ENCODE measurements at regions not wholly inside any gene's neighbourhood (a gene's known extent, or its start where the extent isn't known, plus 50 kb on each side); places are given as distances from the start of the nearest gene placed in this dataset.

GRCh38 chr18:61034580-61034979 lies 298.6 kb upstream of the CDH20 start:
- Mint-ChIP-seq H3K27ac (no peak overlapping the region), H3K4me3 (no peak overlapping the region), H3K9me3 (no peaks in the 10 kb centered on the region), H3K27me3 (ENCODE audit: low read depth, poor library complexity) (peaks cover 3% of the 10 kb centered on the region), H3K4me1 (no peaks in the 10 kb centered on the region), H3K36me3 (ENCODE audit: low read depth) (no peaks in the 10 kb centered on the region)
- DNase-seq, result no peak
- no peak for TF ChIP-seq CTCF (IDR thresholded peaks at IDR 0.05)

- H3K9me3 Mint-ChIP-seq, result no peaks in the 10 kb centered on the region
- H3K27ac Mint-ChIP-seq, result no peak overlapping the region
- H3K4me3 Mint-ChIP-seq, result no peak overlapping the region
- no peaks in the 10 kb centered on the region for H3K4me1 Mint-ChIP-seq
- TF ChIP-seq CTCF (IDR thresholded peaks at IDR 0.05), result no peak
- no peaks in the 10 kb centered on the region for H3K36me3 Mint-ChIP-seq (ENCODE audit: low read depth)
- H3K27me3 Mint-ChIP-seq (ENCODE audit: low read depth, poor library complexity), result peaks cover 3% of the 10 kb centered on the region
- DNase-seq, result no peak
Measured at GRCh38 chr18:61039251-61039650, 294.0 kb upstream of the CDH20 start.

- Mint-ChIP-seq H3K27ac (no peak overlapping the region), H3K36me3 (ENCODE audit: low read depth) (no peaks in the 10 kb centered on the region), H3K4me3 (no peak overlapping the region), H3K4me1 (no peaks in the 10 kb centered on the region), H3K9me3 (peaks cover 19% of the 10 kb centered on the region), H3K27me3 (ENCODE audit: low read depth, poor library complexity) (no peaks in the 10 kb centered on the region)
- DNase-seq, result no peak
- TF ChIP-seq CTCF (IDR thresholded peaks at IDR 0.05), result no peak
Measured at GRCh38 chr18:61047794-61048193, 285.4 kb upstream of the CDH20 start.

GRCh38 chr18:61057443-61057842 lies 275.8 kb upstream of the CDH20 start:
- no peaks in the 10 kb centered on the region for H3K36me3 Mint-ChIP-seq (ENCODE audit: low read depth)
- no peaks in the 10 kb centered on the region for H3K4me1 Mint-ChIP-seq
- no peak overlapping the region for H3K4me3 Mint-ChIP-seq
- no peak for TF ChIP-seq CTCF (IDR thresholded peaks at IDR 0.05)
- peaks cover 6% of the 10 kb centered on the region for H3K9me3 Mint-ChIP-seq
- no peak for DNase-seq
- no peak overlapping the region for H3K27ac Mint-ChIP-seq
- peaks cover 8% of the 10 kb centered on the region for H3K27me3 Mint-ChIP-seq (ENCODE audit: low read depth, poor library complexity)

- Mint-ChIP-seq H3K27ac (no peak overlapping the region), H3K4me1 (no peaks in the 10 kb centered on the region), H3K36me3 (ENCODE audit: low read depth) (no peaks in the 10 kb centered on the region), H3K27me3 (ENCODE audit: low read depth, poor library complexity) (no peaks in the 10 kb centered on the region), H3K4me3 (no peak overlapping the region), H3K9me3 (no peaks in the 10 kb centered on the region)
- TF ChIP-seq CTCF (IDR thresholded peaks at IDR 0.05), result no peak
- no peak for DNase-seq
Measured at GRCh38 chr18:61062258-61062657, 271.0 kb upstream of the CDH20 start.

GRCh38 chr18:61064911-61065310 lies 268.3 kb upstream of the CDH20 start:
- Mint-ChIP-seq H3K9me3 (no peaks in the 10 kb centered on the region), H3K4me3 (no peak overlapping the region), H3K27me3 (ENCODE audit: low read depth, poor library complexity) (peaks cover 3% of the 10 kb centered on the region), H3K36me3 (ENCODE audit: low read depth) (no peaks in the 10 kb centered on the region), H3K4me1 (no peaks in the 10 kb centered on the region), H3K27ac (no peak overlapping the region)
- TF ChIP-seq CTCF (IDR thresholded peaks at IDR 0.05), result no peak
- DNase-seq, result no peak
